Muscle layer of colon (tissue), 2 donors: ENCODE measurements at regions not wholly inside any gene's neighbourhood (a gene's known extent, or its start where the extent isn't known, plus 50 kb on each side); places are given as distances from the start of the nearest gene placed in this dataset.

Experiments
- H3K27ac ChIP-seq: one replicate; pipeline ENCODE4 v1.7.0; 2013; ENCODE audit warnings: low read depth, mild to moderate bottlenecking, low read length, moderate library complexity
- H3K27me3 ChIP-seq, 2 donors: one replicate each; pipeline ENCODE4 v1.7.0; 2013; ENCODE audit warnings: low read length in 2 of 2, mild to moderate bottlenecking in 2 of 2; ENCODE audit not compliant: insufficient read depth in 2 of 2, control insufficient read depth in 1 of 2
- H3K36me3 ChIP-seq: one replicate; pipeline ENCODE4 v1.7.0; 2013; ENCODE audit warnings: mild to moderate bottlenecking, low read length; ENCODE audit not compliant: insufficient read depth
- H3K4me1 ChIP-seq: one replicate; pipeline ENCODE4 v1.7.0; 2013; ENCODE audit warnings: mild to moderate bottlenecking, low read length; ENCODE audit not compliant: insufficient read depth
- H3K4me3 ChIP-seq, 2 donors: one replicate each; pipeline ENCODE4 v1.7.0; 2013; ENCODE audit warnings: low read length in 2 of 2, low read depth in 1 of 2, mild to moderate bottlenecking in 1 of 2, moderate library complexity in 1 of 2
- H3K9ac ChIP-seq: one replicate; pipeline ENCODE4 v1.7.0; 2013; ENCODE audit warnings: low read length
- H3K9me3 ChIP-seq: one replicate; pipeline ENCODE4 v1.7.0; 2013; ENCODE audit warnings: mild to moderate bottlenecking, low read length
- donor health status: abdominal sarcoma.
- donor health status: Adenocarcinoma of cecum.

GRCh38 chr6:167764713-167765479 lies 61.8 kb upstream of the AFDN start:
- no peak overlapping the region for H3K9ac ChIP-seq
- no peaks in the 10 kb centered on the region for H3K27me3 ChIP-seq
- H3K36me3 ChIP-seq, result no peaks in the 10 kb centered on the region
- H3K9me3 ChIP-seq, result no peaks in the 10 kb centered on the region
- H3K4me1 ChIP-seq, result peaks cover 18% of the 10 kb centered on the region
- H3K27ac ChIP-seq, result no peak overlapping the region
- H3K4me3 ChIP-seq, result no peak overlapping the region

GRCh38 chr6:167766986-167767714 lies 59.6 kb upstream of the AFDN start:
- no peaks in the 10 kb centered on the region for H3K9me3 ChIP-seq
- H3K4me3 ChIP-seq, result no peak overlapping the region
- H3K9ac ChIP-seq, result no peak overlapping the region
- H3K36me3 ChIP-seq, result no peaks in the 10 kb centered on the region
- H3K27me3 ChIP-seq, result peaks cover 0 to 4% of the 10 kb centered on the region in 2 donors
- H3K27ac ChIP-seq, result no peak overlapping the region
- peaks cover 5% of the 10 kb centered on the region for H3K4me1 ChIP-seq

GRCh38 chr6:167767715-167768107 lies 59.0 kb upstream of the AFDN start:
- Histone ChIP-seq H3K36me3 (no peaks in the 10 kb centered on the region), H3K4me3 (no peak overlapping the region), H3K9me3 (no peaks in the 10 kb centered on the region), H3K27me3 (peaks cover 0 to 4% of the 10 kb centered on the region in 2 donors), H3K27ac (no peak overlapping the region), H3K9ac (no peak overlapping the region), H3K4me1 (peaks cover 5% of the 10 kb centered on the region)

- H3K36me3 ChIP-seq, result no peaks in the 10 kb centered on the region
- peaks cover 0 to 4% of the 10 kb centered on the region in 2 donors for H3K27me3 ChIP-seq
- peaks cover 5% of the 10 kb centered on the region for H3K4me1 ChIP-seq
- H3K9ac ChIP-seq, result no peak overlapping the region
- no peak overlapping the region for H3K4me3 ChIP-seq
- H3K9me3 ChIP-seq, result no peaks in the 10 kb centered on the region
- H3K27ac ChIP-seq, result no peak overlapping the region
Observed at GRCh38 chr6:167768471-167769215, 58.1 kb upstream of the AFDN start.

- H3K9ac ChIP-seq, result no peak overlapping the region
- peaks cover 0 to 4% of the 10 kb centered on the region in 2 donors for H3K27me3 ChIP-seq
- no peak overlapping the region for H3K4me3 ChIP-seq
- H3K27ac ChIP-seq, result no peak overlapping the region
- no peaks in the 10 kb centered on the region for H3K9me3 ChIP-seq
- H3K4me1 ChIP-seq, result peaks cover 5% of the 10 kb centered on the region
- H3K36me3 ChIP-seq, result no peaks in the 10 kb centered on the region
Observed at GRCh38 chr6:167769408-167770190, 57.1 kb upstream of the AFDN start.

GRCh38 chr6:167770291-167770955 lies 56.3 kb upstream of the AFDN start:
- Histone ChIP-seq H3K36me3 (no peaks in the 10 kb centered on the region), H3K4me1 (peaks cover 5% of the 10 kb centered on the region), H3K9me3 (no peaks in the 10 kb centered on the region), H3K9ac (no peak overlapping the region), H3K4me3 (no peak overlapping the region), H3K27me3 (peaks cover 0 to 4% of the 10 kb centered on the region in 2 donors), H3K27ac (no peak overlapping the region)

- H3K27ac ChIP-seq, result no peak overlapping the region
- H3K4me3 ChIP-seq, result no peak overlapping the region
- no peaks in the 10 kb centered on the region for H3K36me3 ChIP-seq
- peaks cover 0 to 4% of the 10 kb centered on the region in 2 donors for H3K27me3 ChIP-seq
- no peak overlapping the region for H3K9ac ChIP-seq
- no peaks in the 10 kb centered on the region for H3K9me3 ChIP-seq
- H3K4me1 ChIP-seq, result no peaks in the 10 kb centered on the region
Observed at GRCh38 chr6:167774881-167775280, 51.8 kb upstream of the AFDN start.

GRCh38 chr6:167776906-167777627 lies 49.6 kb upstream of the AFDN start:
- no peaks in the 10 kb centered on the region for H3K27me3 ChIP-seq
- no peaks in the 10 kb centered on the region for H3K36me3 ChIP-seq
- no peaks in the 10 kb centered on the region for H3K9me3 ChIP-seq
- no peaks in the 10 kb centered on the region for H3K4me1 ChIP-seq
- H3K4me3 ChIP-seq, result no peak overlapping the region
- no peak overlapping the region for H3K27ac ChIP-seq
- H3K9ac ChIP-seq, result no peak overlapping the region
